ENCODE measurements at regions not wholly inside any gene's neighbourhood (a gene's known extent, or its start where the extent isn't known, plus 50 kb on each side); places are given as distances from the start of the nearest gene placed in this dataset.

- TF ChIP-seq CTCF (optimal IDR thresholded peaks at IDR 0.05 in 1 of 3, IDR thresholded peaks at IDR 0.05 in 1 of 3, conservative IDR thresholded peaks at IDR 0.05 in 1 of 3; ENCODE audit: extremely low read depth in 1 of 3, insufficient read depth in 2 of 3, low read length in 3 of 3): no peak
- TF ChIP-seq EZH2 (IDR thresholded peaks at IDR 0.05; ENCODE audit: low read length): no peak
These were observed 55.0 kb downstream of the BEX3 start for GRCh38 chrX:103431316-103431715.
